CD14-positive monocyte (primary cell): ENCODE measurements at regions not wholly inside any gene's neighbourhood (a gene's known extent, or its start where the extent isn't known, plus 50 kb on each side); places are given as distances from the start of the nearest gene placed in this dataset.

ENCODE experiments used
- DNase-seq, 3 donors: peaks; one replicate each; pipeline ENCODE4 v3.0.0-alpha.2; 2011 to 2022
- H2AFZ ChIP-seq: 2 replicates; pipeline ENCODE4 v1.6.0; 2012; ENCODE audit warnings: mild to moderate bottlenecking, low read depth, low read length, inconsistent platforms; ENCODE audit not compliant: insufficient read depth, poor library complexity, severe bottlenecking
- H3K27ac ChIP-seq, 2 donors: 1 replicate in 1 of 2; 2 replicates in 1 of 2; pipeline ENCODE4 v1.5.1; 2012 to 2013; ENCODE audit warnings: low read length in 2 of 2, control low read depth in 1 of 2, inconsistent platforms in 1 of 2, low read depth in 1 of 2, mild to moderate bottlenecking in 1 of 2
- H3K27me3 ChIP-seq, 2 donors: one replicate each; pipeline versions ENCODE4 v1.6.0 to v1.6.1; 2011 to 2013; ENCODE audit warnings: low read length in 2 of 2; ENCODE audit not compliant: control insufficient read depth in 2 of 2, insufficient read depth in 2 of 2
- H3K36me3 ChIP-seq, 2 donors: replicated peaks in 1 of 2; 1 replicate in 1 of 2; 2 replicates in 1 of 2; pipeline versions ENCODE4 v1.5.1 to v1.6.1; 2012 to 2013; ENCODE audit warnings: low read length in 2 of 2, control low read depth in 1 of 2, inconsistent platforms in 1 of 2, mild to moderate bottlenecking in 1 of 2; ENCODE audit not compliant: insufficient read depth in 2 of 2, control insufficient read depth in 1 of 2
- H3K4me1 ChIP-seq, 2 donors: 1 replicate in 1 of 2; 2 replicates in 1 of 2; pipeline versions ENCODE4 v1.5.1 to v1.6.1; 2012 to 2013; ENCODE audit warnings: low read length in 2 of 2, control low read depth in 1 of 2, inconsistent platforms in 1 of 2, mild to moderate bottlenecking in 1 of 2, moderate library complexity in 1 of 2; ENCODE audit not compliant: insufficient read depth in 2 of 2, control insufficient read depth in 1 of 2
- H3K4me2 ChIP-seq: replicated peaks from 2 replicates; pipeline ENCODE3; 2012; ENCODE audit warnings: low read length, moderate library complexity, mild to moderate bottlenecking; ENCODE audit not compliant: poor library complexity, severe bottlenecking; ENCODE audit errors: extremely low read depth
- H3K4me3 ChIP-seq, 3 experiments: fragments of 200-600 bp in 1 of 3; sonication (generic) in 1 of 3; replicated peaks in 1 of 3; 1 replicate in 2 of 3; 2 replicates in 1 of 3; pipeline ENCODE4 v1.5.1; 2011 to 2013; ENCODE audit warnings: low read length in 3 of 3, mild to moderate bottlenecking in 3 of 3, control low read depth in 2 of 3, low read depth in 2 of 3, inconsistent platforms in 1 of 3, moderate library complexity in 1 of 3
- H3K79me2 ChIP-seq: 2 replicates; pipeline ENCODE4 v1.6.0; 2012; ENCODE audit warnings: mild to moderate bottlenecking, control low read depth, inconsistent platforms, low read length, moderate library complexity; ENCODE audit not compliant: insufficient read depth
- H3K9ac ChIP-seq: 2 replicates; pipeline ENCODE4 v1.6.0; 2017; ENCODE audit warnings: low read length, mild to moderate bottlenecking; ENCODE audit not compliant: insufficient read depth, poor library complexity, severe bottlenecking
- H3K9me3 ChIP-seq, 2 donors: replicated peaks in 1 of 2; 1 replicate in 1 of 2; 2 replicates in 1 of 2; pipeline versions ENCODE4 v1.5.1 to v1.6.1; 2012 to 2013; ENCODE audit warnings: low read length in 2 of 2, control low read depth in 1 of 2; ENCODE audit not compliant: control insufficient read depth in 1 of 2, insufficient read depth in 1 of 2
- H4K20me1 ChIP-seq: 2 replicates; pipeline ENCODE4 v1.6.0; 2012; ENCODE audit warnings: mild to moderate bottlenecking, low read length, control low read depth, moderate library complexity; ENCODE audit not compliant: insufficient read depth
- H3K27ac Mint-ChIP-seq, 7 donors: one replicate each; pipeline ENCODE4 v1.8.0; 2020; ENCODE audit warnings: mild to moderate bottlenecking in 7 of 7, mixed read lengths in 7 of 7, moderate library complexity in 6 of 7, inconsistent platforms in 2 of 7
- H3K27me3 Mint-ChIP-seq, 3 donors: one replicate each; pipeline ENCODE4 v1.8.0; 2021 to 2022; ENCODE audit warnings: low read depth in 3 of 3, mild to moderate bottlenecking in 3 of 3, mixed read lengths in 3 of 3, moderate library complexity in 3 of 3, inconsistent platforms in 1 of 3
- H3K36me3 Mint-ChIP-seq, 2 donors: one replicate each; pipeline ENCODE4 v1.8.0; 2020; ENCODE audit warnings: mixed read lengths in 2 of 2, inconsistent platforms in 1 of 2, mild to moderate bottlenecking in 1 of 2
- H3K4me1 Mint-ChIP-seq: one replicate; pipeline ENCODE4 v1.8.0; 2020; ENCODE audit warnings: mild to moderate bottlenecking, mixed read lengths
- H3K4me3 Mint-ChIP-seq, 2 donors: one replicate each; pipeline ENCODE4 v1.8.0; 2020; ENCODE audit warnings: mild to moderate bottlenecking in 2 of 2, mixed read lengths in 2 of 2, moderate library complexity in 1 of 2
- H3K9me3 Mint-ChIP-seq, 7 donors: one replicate each; pipeline ENCODE4 v1.8.0; 2020 to 2022; ENCODE audit warnings: mixed read lengths in 7 of 7, mild to moderate bottlenecking in 6 of 7, moderate library complexity in 6 of 7, inconsistent platforms in 2 of 7
- WGBS: methylation state at CpG from one replicate; pipeline ENCODE4 v1.1.5; 2013; ENCODE audit warnings: missing lambda C conversion rate; ENCODE audit not compliant: insufficient coverage; 5-methylcytosine and 5-hydroxymethylcytosine counted together
- intact Hi-C, 2 donors: fragments of 100-400 bp; cut with micrococcal nuclease; formaldehyde crosslinking; loops; one replicate each; pipeline versions ENCODE4 v1.15.0 to v1.15.1; 2023
- TF ChIP-seq, protein P1 (sequence below): fragments of 200-600 bp; IDR thresholded peaks from one replicate; pipeline ENCODE4 v1.8.0; 2022; ENCODE audit warnings: antibody characterized with exemption, mild to moderate bottlenecking

DNA sequence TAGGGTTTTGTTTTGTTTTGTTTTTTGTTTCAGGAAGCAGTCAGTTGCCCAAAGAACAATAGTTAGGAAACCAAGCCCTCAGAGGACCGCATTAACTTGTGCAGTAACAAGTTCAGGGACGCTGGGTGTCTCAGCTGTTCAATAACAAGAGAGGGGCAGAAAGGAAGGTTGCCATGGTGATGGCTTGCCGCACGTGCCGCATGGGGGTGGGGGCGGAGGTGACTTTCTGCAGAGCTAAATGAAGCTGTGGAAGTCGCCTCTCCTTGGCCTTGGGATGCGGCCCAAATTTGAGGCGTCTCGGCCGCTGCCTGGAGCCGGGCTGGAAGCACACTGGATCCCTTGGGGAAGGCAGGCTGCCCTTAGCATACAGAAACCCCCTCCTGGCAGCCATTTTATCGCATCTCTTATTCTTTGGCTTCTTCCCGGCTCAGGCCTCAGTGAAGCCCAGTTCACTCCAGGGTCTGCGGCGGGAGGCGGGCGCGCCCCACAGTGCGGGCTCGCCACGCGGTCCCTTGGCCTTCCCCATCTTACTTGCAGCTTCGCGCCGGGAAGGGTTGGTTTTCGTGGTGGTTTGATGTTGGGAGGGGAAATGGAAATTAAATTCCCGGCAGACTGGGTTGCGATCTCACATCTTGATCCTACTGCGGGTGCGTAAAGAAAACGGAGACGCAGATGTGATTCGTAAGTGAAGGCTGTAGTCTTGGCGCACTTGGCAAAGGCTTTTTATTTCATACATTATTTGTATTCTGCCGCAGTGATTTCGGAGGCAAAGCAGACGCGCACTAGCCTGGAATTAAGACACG is 94.3 kb downstream of the SLC17A6 start:
- Histone ChIP-seq H3K4me2 (no peak overlapping the region), H3K4me3 (no peak overlapping the region), H4K20me1 (no peaks in the 10 kb centered on the region), H2AFZ (no peak overlapping the region), H3K27ac (no peak overlapping the region), H3K9me3 (no peaks in the 10 kb centered on the region), H3K79me2 (no peaks in the 10 kb centered on the region), H3K36me3 (no peaks in the 10 kb centered on the region), H3K9ac (no peak overlapping the region), H3K27me3 (peaks cover 3 to 20% of the 10 kb centered on the region in 2 donors), H3K4me1 (no peaks in the 10 kb centered on the region)
- DNase-seq: no peak
- no peaks in the 10 kb centered on the region for H3K36me3 Mint-ChIP-seq
- no peak overlapping the region for H3K27ac Mint-ChIP-seq
- intact Hi-C loops: no loop called here
- peak overlapping the region in 1 of 2 donors; percentile 72 for H3K4me3 Mint-ChIP-seq
- no peaks in the 10 kb centered on the region for H3K4me1 Mint-ChIP-seq
- TF ChIP-seq, protein P1, sequence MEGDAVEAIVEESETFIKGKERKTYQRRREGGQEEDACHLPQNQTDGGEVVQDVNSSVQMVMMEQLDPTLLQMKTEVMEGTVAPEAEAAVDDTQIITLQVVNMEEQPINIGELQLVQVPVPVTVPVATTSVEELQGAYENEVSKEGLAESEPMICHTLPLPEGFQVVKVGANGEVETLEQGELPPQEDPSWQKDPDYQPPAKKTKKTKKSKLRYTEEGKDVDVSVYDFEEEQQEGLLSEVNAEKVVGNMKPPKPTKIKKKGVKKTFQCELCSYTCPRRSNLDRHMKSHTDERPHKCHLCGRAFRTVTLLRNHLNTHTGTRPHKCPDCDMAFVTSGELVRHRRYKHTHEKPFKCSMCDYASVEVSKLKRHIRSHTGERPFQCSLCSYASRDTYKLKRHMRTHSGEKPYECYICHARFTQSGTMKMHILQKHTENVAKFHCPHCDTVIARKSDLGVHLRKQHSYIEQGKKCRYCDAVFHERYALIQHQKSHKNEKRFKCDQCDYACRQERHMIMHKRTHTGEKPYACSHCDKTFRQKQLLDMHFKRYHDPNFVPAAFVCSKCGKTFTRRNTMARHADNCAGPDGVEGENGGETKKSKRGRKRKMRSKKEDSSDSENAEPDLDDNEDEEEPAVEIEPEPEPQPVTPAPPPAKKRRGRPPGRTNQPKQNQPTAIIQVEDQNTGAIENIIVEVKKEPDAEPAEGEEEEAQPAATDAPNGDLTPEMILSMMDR: no peak
- 8% methylated on average over 24 of the region's 40 CpGs for WGBS
- peaks cover 16 to 19% (median 18%) of the 10 kb centered on the region in 3 donors for H3K27me3 Mint-ChIP-seq
- peaks cover 0 to 14% (median 11%) of the 10 kb centered on the region in 7 donors for H3K9me3 Mint-ChIP-seq

DNA sequence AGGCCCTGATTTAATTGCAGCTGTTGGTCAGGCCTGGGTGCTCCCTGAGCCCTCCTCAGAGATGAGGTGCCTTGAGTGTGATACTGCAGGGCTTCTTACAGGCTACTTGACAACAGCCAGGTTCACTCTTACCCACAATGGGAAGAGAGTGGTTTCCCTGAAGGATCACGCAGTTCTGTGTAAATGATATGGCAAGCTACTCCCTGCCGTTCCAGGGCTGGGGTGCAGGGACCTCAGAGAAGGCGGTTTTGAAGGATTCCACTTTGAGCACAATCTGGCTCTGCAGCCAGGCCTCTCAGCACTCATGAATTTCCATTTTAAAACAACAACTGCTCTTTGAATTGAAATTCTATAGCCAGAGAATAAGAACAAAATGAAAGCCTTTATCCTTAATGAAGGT is 92.9 kb downstream of the SLC17A6 start:
- Histone ChIP-seq H3K36me3 (no peaks in the 10 kb centered on the region), H3K4me2 (no peak overlapping the region), H3K4me3 (no peak overlapping the region), H3K79me2 (no peaks in the 10 kb centered on the region), H4K20me1 (no peaks in the 10 kb centered on the region), H3K9me3 (no peaks in the 10 kb centered on the region), H3K4me1 (no peaks in the 10 kb centered on the region), H3K27me3 (peaks cover 3 to 20% of the 10 kb centered on the region in 2 donors), H2AFZ (no peak overlapping the region), H3K27ac (no peak overlapping the region), H3K9ac (no peak overlapping the region)
- H3K36me3 Mint-ChIP-seq: no peaks in the 10 kb centered on the region
- intact Hi-C loops: no loop called here
- TF ChIP-seq, protein P1: no peak
- H3K4me1 Mint-ChIP-seq: no peaks in the 10 kb centered on the region
- peak overlapping the region in 1 of 2 donors; percentile 26 for H3K4me3 Mint-ChIP-seq
- no peak overlapping the region for H3K27ac Mint-ChIP-seq
- no peak for DNase-seq
- 80% methylated on average over 2 of the region's 3 CpGs for WGBS
- peaks cover 0 to 14% (median 11%) of the 10 kb centered on the region in 7 donors for H3K9me3 Mint-ChIP-seq
- peaks cover 16 to 19% (median 18%) of the 10 kb centered on the region in 3 donors for H3K27me3 Mint-ChIP-seq
